ENCODE measurements at regions not wholly inside any gene's neighbourhood (a gene's known extent, or its start where the extent isn't known, plus 50 kb on each side); places are given as distances from the start of the nearest gene placed in this dataset.

DNA sequence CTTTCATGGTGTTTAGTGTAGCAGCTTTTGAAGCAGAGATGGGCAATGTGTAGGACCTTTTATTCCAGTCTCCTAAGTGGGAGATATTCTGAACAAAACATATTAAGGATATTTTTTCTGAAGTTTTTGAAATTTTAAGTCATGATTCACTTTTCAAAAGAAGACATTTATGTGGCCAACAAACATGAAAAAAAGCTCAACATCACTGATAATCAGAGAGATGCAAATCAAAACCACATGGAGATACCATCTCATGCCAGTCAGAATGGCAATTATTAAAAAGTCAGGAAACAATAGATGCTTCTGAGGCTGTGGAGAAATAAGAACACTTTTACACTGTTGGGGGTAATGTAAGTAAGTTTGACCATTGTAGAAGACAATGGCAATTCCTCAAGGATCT, 76.0 kb downstream of the FAT4 start:
- DNase-seq (ENCODE audit: low spot score in 2 of 2), result no peak
- no peak for TF ChIP-seq POLR2A (IDR thresholded peaks at IDR 0.05)
- TF ChIP-seq CTCF (IDR thresholded peaks at IDR 0.05), result no peak
- TF ChIP-seq EP300 (IDR thresholded peaks at IDR 0.05), result no peak
- no peak for TF ChIP-seq POLR2AphosphoS5 (IDR thresholded peaks at IDR 0.05)
- Histone ChIP-seq H3K4me1 (peaks cover 8% of the 10 kb centered on the region), H3K36me3 (no peaks in the 10 kb centered on the region), H3K9me3 (no peaks in the 10 kb centered on the region), H3K4me3 (no peak overlapping the region), H3K27me3 (no peaks in the 10 kb centered on the region), H3K27ac (no peak overlapping the region)

DNA sequence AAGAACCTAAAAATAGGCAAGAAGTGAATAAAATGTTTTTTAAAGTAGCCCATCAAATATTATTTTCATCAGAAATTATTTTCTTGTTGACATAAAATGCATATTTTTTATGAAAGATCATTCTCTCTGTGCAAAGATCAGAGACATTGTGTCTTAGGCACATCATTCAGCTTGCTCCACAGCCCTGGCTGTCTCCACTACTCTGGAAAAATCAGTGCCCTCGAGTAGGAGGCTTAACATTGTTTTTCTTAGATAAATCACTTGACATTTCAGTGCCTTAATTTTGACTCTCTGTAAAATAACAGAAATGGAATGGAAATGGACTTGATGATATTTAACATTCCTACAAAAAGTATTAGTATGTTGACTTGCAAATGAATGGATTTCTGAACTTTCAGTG, 77.9 kb downstream of the FAT4 start:
- Histone ChIP-seq H3K4me3 (no peak overlapping the region), H3K27me3 (no peaks in the 10 kb centered on the region), H3K9me3 (no peaks in the 10 kb centered on the region), H3K36me3 (no peaks in the 10 kb centered on the region), H3K27ac (no peak overlapping the region), H3K4me1 (peaks cover 8% of the 10 kb centered on the region)
- WGBS, result 21% methylated on average over 1 of the region's 1 CpG
- no peak for TF ChIP-seq POLR2AphosphoS5 (IDR thresholded peaks at IDR 0.05)
- no peak for TF ChIP-seq CTCF (IDR thresholded peaks at IDR 0.05)
- TF ChIP-seq EP300 (IDR thresholded peaks at IDR 0.05), result no peak
- no peak for TF ChIP-seq POLR2A (IDR thresholded peaks at IDR 0.05)
- DNase-seq (ENCODE audit: low spot score in 2 of 2), result no peak

- no peak overlapping the region for H3K4me3 ChIP-seq
- no peaks in the 10 kb centered on the region for H3K27me3 ChIP-seq
- peaks cover 9% of the 10 kb centered on the region for H3K4me1 ChIP-seq
- H3K36me3 ChIP-seq, result no peaks in the 10 kb centered on the region
- WGBS, result 68% methylated on average over 2 of the region's 2 CpGs
- DNase-seq (ENCODE audit: low spot score in 2 of 2), result no peak
- no peak overlapping the region for H3K27ac ChIP-seq
- no peaks in the 10 kb centered on the region for H3K9me3 ChIP-seq
- no peak for TF ChIP-seq POLR2AphosphoS5 (IDR thresholded peaks at IDR 0.05)
Measured at GRCh38 chr4:125393825-125394224, 79.1 kb downstream of the FAT4 start.

DNA sequence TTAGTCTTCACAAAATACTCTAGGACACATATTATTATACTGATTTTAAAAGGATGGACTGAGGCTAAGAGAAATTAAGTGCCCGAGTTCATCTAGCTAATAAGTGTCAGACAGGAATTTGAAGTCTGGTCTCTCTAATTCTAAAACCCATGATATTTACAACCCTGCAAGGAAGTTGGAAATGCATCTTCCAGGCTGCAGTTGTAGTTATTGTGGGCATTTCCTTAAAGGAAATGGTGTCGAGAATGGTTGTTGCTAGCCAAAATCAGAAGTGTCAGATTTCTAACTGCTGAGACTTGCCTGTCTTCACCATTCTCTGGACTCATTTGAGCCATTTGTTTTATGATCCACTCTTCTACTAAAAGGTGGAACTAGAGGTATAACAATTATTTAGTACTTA, 82.5 kb downstream of the FAT4 start:
- no peak overlapping the region for H3K4me3 ChIP-seq
- TF ChIP-seq POLR2AphosphoS5 (IDR thresholded peaks at IDR 0.05), result no peak
- TF ChIP-seq CTCF (IDR thresholded peaks at IDR 0.05), result no peak
- TF ChIP-seq EP300 (IDR thresholded peaks at IDR 0.05), result no peak
- TF ChIP-seq POLR2A (IDR thresholded peaks at IDR 0.05), result no peak
- H3K27ac ChIP-seq, result no peak overlapping the region
- 52% methylated on average over 2 of the region's 2 CpGs for WGBS
- no peak for DNase-seq (ENCODE audit: low spot score in 2 of 2)
- H3K27me3 ChIP-seq, result no peaks in the 10 kb centered on the region
- no peaks in the 10 kb centered on the region for H3K9me3 ChIP-seq
- peaks cover 2% of the 10 kb centered on the region for H3K4me1 ChIP-seq
- H3K36me3 ChIP-seq, result no peaks in the 10 kb centered on the region

- Histone ChIP-seq H3K4me3 (no peak overlapping the region), H3K9me3 (no peaks in the 10 kb centered on the region), H3K27me3 (no peaks in the 10 kb centered on the region), H3K27ac (no peak overlapping the region), H3K4me1 (peaks cover 2% of the 10 kb centered on the region), H3K36me3 (no peaks in the 10 kb centered on the region)
- no peak for DNase-seq (ENCODE audit: low spot score in 2 of 2)
- 32% methylated on average over 9 of the region's 9 CpGs for WGBS
- no peak for TF ChIP-seq EP300 (IDR thresholded peaks at IDR 0.05)
- TF ChIP-seq CTCF (IDR thresholded peaks at IDR 0.05), result no peak
- TF ChIP-seq POLR2A (IDR thresholded peaks at IDR 0.05), result no peak
Measured at GRCh38 chr4:125398263-125399002, 83.7 kb downstream of the FAT4 start.

DNA sequence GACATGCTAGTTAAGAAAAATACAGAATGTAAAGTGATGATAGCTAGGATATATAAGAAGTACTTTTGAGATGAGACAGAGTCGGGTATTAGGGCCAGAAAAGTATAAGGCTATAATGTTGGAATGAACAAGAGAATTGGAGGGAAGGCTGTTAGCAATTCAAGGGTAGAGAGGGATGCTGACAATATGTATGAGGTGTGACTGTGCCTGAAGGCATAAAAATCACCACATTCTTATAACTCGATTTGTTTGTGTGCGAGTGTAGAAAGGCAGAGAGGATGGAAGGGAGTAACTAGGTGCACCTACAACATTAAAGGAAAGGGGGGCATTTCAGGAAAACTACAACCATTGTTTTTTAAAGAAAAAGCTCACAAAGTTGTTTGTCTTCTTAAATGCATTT, 86.0 kb downstream of the FAT4 start:
- no peak for TF ChIP-seq EP300 (IDR thresholded peaks at IDR 0.05)
- peaks cover 2% of the 10 kb centered on the region for H3K4me1 ChIP-seq
- WGBS, result 13% methylated on average over 3 of the region's 3 CpGs

More for the DNA sequence above, 86.0 kb downstream of the FAT4 start:
- DNase-seq (ENCODE audit: low spot score in 2 of 2), result no peak
- Histone ChIP-seq H3K27ac (no peak overlapping the region), H3K27me3 (no peaks in the 10 kb centered on the region), H3K4me3 (no peak overlapping the region), H3K9me3 (no peaks in the 10 kb centered on the region), H3K36me3 (no peaks in the 10 kb centered on the region)

Data from suprapubic skin (tissue), 4 donors.